GM12878 (cell line): ENCODE measurements at regions not wholly inside any gene's neighbourhood (a gene's known extent, or its start where the extent isn't known, plus 50 kb on each side); places are given as distances from the start of the nearest gene placed in this dataset.

Experiments used
- KDM1A ChIP-seq: fragments of 200-600 bp; sonication (generic); IDR thresholded peaks from 2 replicates; pipeline ENCODE4 v1.6.1; 2016; ENCODE audit warnings: borderline replicate concordance
- SRF ChIP-seq, 2 experiments: IDR thresholded peaks; 2 replicates each; pipeline ENCODE4 v1.6.1; 2011; ENCODE audit warnings: low read depth in 2 of 2, low read length in 2 of 2, mild to moderate bottlenecking in 1 of 2, moderate library complexity in 1 of 2
- TF ChIP-seq, protein P1 (sequence below), 3 experiments: IDR thresholded peaks in 2 of 3; conservative IDR thresholded peaks in 1 of 3; 2 replicates each; pipeline ENCODE4 v1.5.1; 2011; ENCODE audit warnings: low read depth in 3 of 3, low read length in 3 of 3, mild to moderate bottlenecking in 3 of 3, control low read depth in 2 of 3, moderate library complexity in 2 of 3, inconsistent platforms in 1 of 3, mixed read lengths in 1 of 3; ENCODE audit not compliant: control insufficient read depth in 2 of 3, insufficient read depth in 1 of 3; ENCODE audit errors: extremely low read depth in 1 of 3

GRCh38 chr11:70783821-70784220 lies 385.5 kb downstream of the CTTN start:
- TF ChIP-seq SRF (IDR thresholded peaks at IDR 0.05; ENCODE audit: low read depth in 2 of 2, low read length in 2 of 2) (no peak), KDM1A (no peak)
- TF ChIP-seq, protein P1, sequence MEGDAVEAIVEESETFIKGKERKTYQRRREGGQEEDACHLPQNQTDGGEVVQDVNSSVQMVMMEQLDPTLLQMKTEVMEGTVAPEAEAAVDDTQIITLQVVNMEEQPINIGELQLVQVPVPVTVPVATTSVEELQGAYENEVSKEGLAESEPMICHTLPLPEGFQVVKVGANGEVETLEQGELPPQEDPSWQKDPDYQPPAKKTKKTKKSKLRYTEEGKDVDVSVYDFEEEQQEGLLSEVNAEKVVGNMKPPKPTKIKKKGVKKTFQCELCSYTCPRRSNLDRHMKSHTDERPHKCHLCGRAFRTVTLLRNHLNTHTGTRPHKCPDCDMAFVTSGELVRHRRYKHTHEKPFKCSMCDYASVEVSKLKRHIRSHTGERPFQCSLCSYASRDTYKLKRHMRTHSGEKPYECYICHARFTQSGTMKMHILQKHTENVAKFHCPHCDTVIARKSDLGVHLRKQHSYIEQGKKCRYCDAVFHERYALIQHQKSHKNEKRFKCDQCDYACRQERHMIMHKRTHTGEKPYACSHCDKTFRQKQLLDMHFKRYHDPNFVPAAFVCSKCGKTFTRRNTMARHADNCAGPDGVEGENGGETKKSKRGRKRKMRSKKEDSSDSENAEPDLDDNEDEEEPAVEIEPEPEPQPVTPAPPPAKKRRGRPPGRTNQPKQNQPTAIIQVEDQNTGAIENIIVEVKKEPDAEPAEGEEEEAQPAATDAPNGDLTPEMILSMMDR (IDR thresholded peaks at IDR 0.05 in 2 of 3, conservative IDR thresholded peaks at IDR 0.05 in 1 of 3; ENCODE audit: control insufficient read depth in 2 of 3, extremely low read depth in 1 of 3, insufficient read depth in 1 of 3, low read depth in 3 of 3, low read length in 3 of 3) = no peak
